HG03442 (cell line): ENCODE measurements at regions not wholly inside any gene's neighbourhood (a gene's known extent, or its start where the extent isn't known, plus 50 kb on each side); places are given as distances from the start of the nearest gene placed in this dataset.

ENCODE experiments used
- ATAC-seq: cut with Tn5 transposase; IDR thresholded peaks from one replicate; pipeline ENCODE4 v1.9.1; 2021; ENCODE audit warnings: mild to moderate bottlenecking, moderate library complexity; ENCODE audit not compliant: unreplicated experiment

DNA sequence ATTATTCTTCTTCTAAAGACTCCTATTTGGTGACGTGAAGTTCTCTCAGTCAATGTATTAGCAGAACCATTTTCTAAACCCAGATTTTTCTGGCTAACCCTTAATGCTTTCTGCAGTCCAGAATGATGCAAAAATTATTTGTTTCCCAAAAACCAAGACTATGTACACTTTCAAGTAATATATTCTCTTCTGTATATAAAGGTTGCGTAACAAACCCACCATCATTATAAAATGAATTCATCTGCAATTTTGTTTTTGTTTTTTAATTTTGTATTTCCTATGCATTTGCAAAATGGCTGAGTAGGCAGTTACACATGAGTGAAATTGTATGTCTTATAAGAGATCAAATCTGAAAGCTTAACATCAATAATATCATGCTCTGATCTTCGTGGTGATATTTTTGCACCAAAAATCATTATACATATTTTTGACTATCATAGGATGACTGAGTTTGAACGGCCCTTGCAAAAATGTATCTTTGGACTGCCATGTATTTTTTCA is 593.6 kb downstream of the ZIC1 start:
- no peak for ATAC-seq

GRCh38 chr3:148004331-148004730 is 595.2 kb downstream of the ZIC1 start:
- no peak for ATAC-seq

DNA sequence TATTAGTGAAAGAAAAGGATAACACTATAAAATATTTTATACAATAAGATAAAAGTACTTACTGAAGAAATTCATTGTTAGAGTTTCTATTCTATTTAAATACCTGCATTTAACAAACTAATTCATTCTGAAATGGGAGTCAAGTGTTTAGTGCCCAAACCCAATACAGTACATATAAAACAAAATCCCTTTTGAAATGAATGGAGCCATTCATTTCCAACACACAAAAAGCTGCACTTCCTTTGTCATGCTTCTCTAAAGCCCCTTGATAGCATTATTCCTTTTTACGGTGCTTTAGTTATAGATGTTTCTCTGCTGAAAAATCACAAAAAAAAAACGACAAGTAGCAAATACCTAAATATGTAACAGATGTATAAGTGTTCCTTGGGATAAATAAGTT is 596.3 kb downstream of the ZIC1 start:
- ATAC-seq, result no peak

DNA sequence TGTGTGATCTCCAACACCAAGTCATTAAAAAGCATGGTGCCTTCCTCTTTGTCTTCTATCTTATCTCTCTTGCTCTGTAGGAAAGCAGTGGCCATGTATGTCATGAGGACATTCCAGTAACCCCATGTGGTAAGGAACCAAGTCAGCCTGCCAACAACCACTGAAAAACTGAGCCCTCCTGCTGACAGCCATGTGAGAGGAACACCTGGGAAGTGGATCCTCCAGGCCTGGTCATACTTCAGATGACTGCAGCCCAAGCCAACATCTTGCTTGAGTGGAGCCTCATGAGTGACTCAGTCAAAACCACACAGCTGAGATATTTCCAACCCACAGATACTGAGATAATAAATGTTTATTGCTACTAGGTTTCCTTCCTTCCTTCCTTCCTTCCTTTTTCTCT is 597.3 kb downstream of the ZIC1 start:
- ATAC-seq, result no peak

DNA sequence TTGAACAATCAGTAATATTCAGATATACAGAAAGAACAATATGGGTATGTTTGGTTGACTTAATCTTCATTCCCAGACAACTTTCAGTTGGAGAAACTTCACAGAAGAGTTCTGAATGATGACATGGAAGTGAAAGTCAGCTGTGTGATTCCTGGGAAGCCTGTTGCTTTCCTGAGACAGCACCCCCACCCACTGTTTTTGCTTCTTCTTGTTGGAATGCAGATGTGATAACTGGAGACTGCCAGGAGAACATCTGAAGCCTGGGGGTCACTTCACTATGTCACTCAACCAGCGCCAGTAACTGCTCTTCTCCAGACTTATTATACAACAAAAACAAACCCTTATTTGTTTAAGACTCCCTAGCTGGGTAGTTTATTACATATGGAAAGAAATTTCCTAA is 599.4 kb downstream of the ZIC1 start:
- ATAC-seq, result no peak

DNA sequence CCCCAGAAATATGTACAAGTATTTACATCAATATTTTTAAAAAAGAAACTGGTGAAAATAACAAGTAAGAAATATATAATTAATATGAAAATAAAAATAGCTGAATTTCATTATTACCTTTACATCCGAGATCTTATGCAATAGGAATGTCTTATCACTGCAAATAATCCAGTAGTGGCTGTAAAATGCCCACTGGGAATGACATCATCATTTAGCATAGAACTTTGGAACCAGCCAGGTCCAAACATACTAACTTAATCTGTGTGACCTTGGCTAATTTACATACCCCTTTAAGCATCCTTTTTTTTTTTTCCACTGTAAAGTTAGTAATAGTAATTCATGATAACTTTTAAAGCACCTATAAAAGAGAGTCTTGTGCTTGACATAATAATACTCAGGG is 611.7 kb downstream of the ZIC1 start:
- no peak for ATAC-seq

DNA sequence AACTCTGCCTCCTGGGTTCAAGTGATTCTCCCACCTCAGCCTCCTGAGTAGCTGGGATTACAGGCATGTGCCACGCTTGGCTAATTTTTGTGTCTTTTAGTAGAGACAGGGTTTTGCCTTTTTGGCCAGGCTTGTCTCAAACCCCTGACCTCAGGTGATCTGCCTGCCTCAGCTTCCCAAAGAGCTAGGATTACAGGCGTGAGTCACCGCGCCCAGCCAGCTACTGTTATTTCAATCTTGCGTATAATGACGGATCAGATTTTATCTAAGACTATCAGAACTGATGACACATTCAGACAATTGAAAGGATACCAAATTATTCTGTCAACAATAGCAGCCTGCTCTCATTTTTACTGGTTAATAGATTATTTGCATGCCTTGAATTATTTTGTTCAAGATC is 612.2 kb downstream of the ZIC1 start:
- no peak for ATAC-seq

GRCh38 chr3:148023994-148024393 is 614.8 kb downstream of the ZIC1 start:
- no peak for ATAC-seq

- ATAC-seq, result no peak
Measured at GRCh38 chr3:148026009-148026588, 616.9 kb downstream of the ZIC1 start.

DNA sequence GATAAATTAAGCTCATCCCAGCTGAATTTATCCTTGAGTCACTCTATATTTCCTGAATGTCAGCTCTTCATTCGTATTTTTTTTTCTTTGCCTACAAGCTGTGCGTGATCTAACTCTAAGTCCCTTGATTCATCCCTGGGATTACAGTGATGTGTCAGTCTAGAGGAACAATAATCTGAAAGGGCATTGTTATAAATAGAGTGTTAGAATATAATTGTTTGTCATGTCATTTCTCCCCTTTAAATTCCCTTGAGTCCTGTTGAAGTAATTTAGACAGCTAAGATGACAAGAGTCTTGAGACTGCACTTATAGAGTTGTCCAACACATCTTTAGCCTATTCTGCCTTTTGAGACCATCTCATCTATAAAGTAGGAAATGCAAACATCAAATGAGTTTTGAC is 621.8 kb downstream of the ZIC1 start:
- ATAC-seq, result no peak

GRCh38 chr3:148034353-148034752 is 625.2 kb downstream of the ZIC1 start:
- ATAC-seq, result no peak

- no peak for ATAC-seq
Measured at GRCh38 chr3:148036331-148036876, 627.2 kb downstream of the ZIC1 start.

DNA sequence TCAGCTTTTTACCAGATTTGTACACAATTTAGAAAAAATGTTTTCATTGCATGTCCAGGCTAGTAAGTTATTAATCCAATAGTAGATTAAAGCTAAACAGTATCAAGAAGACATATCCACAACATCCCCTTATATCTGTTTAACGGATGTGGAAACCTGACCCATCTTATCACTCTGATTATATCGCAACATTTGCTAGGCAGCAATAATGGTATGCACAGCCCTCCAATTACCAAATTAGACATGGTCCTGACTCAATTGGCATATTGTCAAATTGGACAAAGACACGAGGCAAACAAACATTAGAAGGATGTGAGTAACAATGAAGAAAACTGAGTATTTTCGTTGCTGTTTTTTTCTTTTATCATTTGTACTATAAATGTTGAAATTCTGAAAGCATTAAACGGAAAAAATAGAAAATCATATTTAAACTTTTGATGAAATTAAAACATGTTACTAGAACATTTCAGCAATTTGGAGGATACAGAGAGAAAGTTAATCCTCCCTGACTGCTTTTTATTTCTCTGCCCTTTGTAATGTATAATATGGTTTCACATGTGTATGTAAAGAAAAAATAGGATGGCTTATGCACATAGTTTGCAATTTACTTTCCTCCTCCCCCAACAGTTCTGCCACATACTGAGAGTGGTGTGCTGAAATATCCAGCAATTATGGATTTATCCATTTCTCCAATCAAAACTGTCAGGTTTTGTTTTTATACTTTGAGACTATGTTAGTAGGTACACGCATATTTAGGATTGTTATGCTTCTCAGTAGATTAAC is 633.7 kb downstream of the ZIC1 start:
- no peak for ATAC-seq

- ATAC-seq, result no peak
Measured at GRCh38 chr3:148044151-148044550, 635.0 kb downstream of the ZIC1 start.

DNA sequence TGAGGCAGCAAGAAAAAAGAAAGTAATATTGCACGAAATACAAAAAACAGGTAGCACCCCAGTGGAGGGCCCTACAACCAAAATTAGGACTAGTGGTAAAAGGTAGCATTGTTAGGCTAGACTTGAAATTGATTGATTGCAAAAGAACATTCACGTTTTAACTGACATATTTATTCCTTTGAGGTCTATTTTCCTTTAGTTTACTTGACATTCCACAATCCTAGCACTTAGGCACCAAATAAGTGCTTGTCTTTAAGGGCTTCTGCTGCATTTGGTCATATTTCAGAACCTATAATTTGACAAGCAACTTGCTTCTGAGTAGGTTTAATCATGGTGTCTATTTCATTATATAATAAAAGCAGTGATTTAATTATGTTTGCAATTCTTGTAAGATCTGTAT is 642.7 kb upstream of the AGTR1 start:
- no peak for ATAC-seq

DNA sequence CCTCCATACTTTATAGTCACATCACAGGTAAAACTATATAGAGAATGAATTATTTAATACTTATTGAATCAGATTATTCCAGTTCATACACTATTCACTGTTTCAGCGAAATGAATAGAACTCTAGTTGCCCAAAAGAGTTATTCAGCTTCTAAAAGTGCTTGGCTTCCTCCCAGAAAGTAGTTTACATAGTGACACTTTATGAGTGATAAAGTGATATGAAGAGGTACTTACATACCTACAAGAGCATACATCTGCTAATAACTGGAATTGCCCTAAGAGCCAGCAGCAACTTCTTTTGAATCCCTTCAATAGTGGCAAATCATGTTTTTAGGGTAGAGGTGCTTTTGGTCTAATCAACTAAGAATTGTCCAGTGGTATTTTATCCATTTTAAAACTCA is 635.1 kb upstream of the AGTR1 start:
- ATAC-seq, result no peak

- ATAC-seq, result no peak
Measured at GRCh38 chr3:148066802-148067201, 630.9 kb upstream of the AGTR1 start.

- ATAC-seq, result no peak
Measured at GRCh38 chr3:148068466-148068865, 629.2 kb upstream of the AGTR1 start.

- ATAC-seq, result no peak
Measured at GRCh38 chr3:148070041-148070440, 627.7 kb upstream of the AGTR1 start.

DNA sequence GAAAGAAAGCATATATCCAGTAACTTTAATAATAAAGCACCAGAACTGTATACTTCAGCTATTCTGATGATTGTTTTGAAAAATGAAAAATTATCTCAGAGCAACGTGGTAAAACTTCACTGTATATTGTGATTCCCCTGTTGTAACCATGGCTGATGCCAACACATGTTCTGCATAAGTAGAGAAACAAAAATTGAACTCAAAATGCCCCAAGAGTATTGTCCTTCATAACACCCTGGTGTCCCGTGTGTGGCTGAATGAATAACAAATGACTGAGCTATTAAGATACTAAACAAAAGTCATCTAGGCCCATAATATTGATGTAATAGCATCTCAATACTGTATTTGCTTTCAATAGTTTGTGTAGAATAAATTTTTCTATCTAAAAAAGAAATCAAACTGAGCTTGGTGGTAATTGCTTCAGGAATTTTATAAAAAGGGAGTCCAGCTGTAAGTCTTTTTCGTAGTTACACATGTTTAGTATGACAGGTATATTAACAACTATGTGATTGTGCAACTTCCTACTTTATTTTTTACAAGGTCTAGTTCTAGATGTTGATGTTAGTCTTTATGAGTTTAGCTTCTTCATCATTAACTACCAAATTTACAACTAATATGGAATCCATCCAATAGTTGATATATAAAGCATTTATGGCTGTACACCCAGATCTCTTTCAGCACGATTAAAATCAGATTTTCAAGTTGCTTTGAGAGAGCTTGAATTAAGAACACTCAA is 623.8 kb upstream of the AGTR1 start:
- no peak for ATAC-seq

DNA sequence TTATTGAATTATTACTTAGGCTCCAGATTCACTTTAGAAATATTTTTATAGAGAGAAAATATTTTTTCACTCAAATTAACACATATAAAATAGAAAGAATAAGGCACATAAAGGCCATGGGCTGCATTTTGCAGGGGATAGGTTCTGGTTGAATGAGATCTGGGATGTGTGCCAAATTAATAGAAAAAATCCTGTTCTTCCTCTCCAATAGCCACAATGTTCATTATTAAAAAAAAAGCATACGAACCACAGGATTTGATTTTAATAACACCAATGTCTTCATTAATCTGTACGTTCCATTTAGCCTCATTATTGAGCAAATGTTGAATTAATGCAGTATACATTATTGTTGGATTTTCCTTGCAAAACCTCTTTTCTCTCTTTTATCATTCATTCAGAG is 622.8 kb upstream of the AGTR1 start:
- ATAC-seq, result no peak
